Neural progenitor cell (in vitro differentiated cells): ENCODE measurements at regions not wholly inside any gene's neighbourhood (a gene's known extent, or its start where the extent isn't known, plus 50 kb on each side); places are given as distances from the start of the nearest gene placed in this dataset.

ENCODE experiments used
- CTCF ChIP-seq: fragments of 200-600 bp; sonication (generic); IDR thresholded peaks from 2 replicates; pipeline ENCODE4 v1.5.1; 2017; ENCODE audit warnings: antibody characterized with exemption, mild to moderate bottlenecking
- EZH2 ChIP-seq: fragments of 200-600 bp; sonication (generic); IDR thresholded peaks from 2 replicates; pipeline ENCODE4 v1.6.1; 2017; ENCODE audit warnings: antibody characterized with exemption, mild to moderate bottlenecking, moderate library complexity
- EZH2phosphoT487 ChIP-seq: fragments of 200-600 bp; sonication (generic); IDR thresholded peaks from 2 replicates; pipeline ENCODE4 v1.6.1; 2017; ENCODE audit warnings: antibody characterized with exemption

DNA sequence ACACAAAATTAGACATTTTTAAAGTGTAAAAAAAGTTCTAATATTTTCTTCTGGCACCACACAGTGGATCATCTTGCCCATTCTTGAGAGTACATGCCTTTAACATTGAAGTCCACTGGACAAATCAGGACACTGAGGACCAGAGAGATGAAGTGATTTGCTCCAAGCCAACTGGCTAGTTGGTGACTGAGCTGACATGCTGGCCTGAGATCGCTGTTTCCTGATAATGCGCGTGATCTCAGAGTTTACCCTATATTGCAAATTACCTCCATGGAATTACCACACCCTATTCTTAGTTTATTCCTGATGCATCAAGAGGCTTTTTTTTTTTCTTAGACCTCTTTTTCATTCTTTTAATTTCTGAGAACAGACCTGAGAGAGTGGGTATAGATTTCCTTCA is 432.8 kb downstream of the CD83 start:
- TF ChIP-seq CTCF = no peak
- no peak for TF ChIP-seq EZH2
- TF ChIP-seq EZH2phosphoT487 = no peak
